GM12891 (cell line): ENCODE measurements at regions not wholly inside any gene's neighbourhood (a gene's known extent, or its start where the extent isn't known, plus 50 kb on each side); places are given as distances from the start of the nearest gene placed in this dataset.

ENCODE experiments used
- POLR2A ChIP-seq: IDR thresholded peaks from 2 replicates; pipeline ENCODE4 v1.6.1; 2011; ENCODE audit warnings: low read depth, low read length, control low read depth
- POU2F2 ChIP-seq: IDR thresholded peaks from 2 replicates; pipeline ENCODE4 v1.6.1; 2011; ENCODE audit warnings: low read depth, mild to moderate bottlenecking, control low read depth, low read length, moderate library complexity
- SPI1 ChIP-seq: IDR thresholded peaks from 2 replicates; pipeline ENCODE4 v1.6.1; 2011; ENCODE audit warnings: low read depth, low read length, control low read depth
- TAF1 ChIP-seq: IDR thresholded peaks from 2 replicates; pipeline ENCODE4 v1.6.1; 2011; ENCODE audit warnings: low read depth, low read length, control low read depth

DNA sequence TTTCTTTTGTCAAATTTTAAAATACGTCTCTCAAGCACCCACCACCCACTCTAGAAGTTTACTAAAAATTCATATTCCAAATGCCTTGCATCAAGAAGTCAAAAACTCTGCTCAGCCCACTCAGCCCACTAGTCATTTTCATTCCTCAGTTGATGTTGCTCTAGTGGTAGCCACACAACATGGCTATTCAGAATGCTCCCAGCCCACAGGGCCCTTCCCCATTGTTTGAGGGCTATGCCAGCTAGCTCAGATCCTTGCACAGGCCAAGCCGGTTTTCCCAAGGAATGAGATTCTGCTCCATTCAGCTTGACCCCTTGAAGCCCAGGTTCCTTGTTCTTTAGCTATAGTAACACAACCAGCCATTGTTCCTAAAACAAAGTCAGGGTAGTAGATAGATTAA lies 297.5 kb upstream of the RASGEF1B start:
- TF ChIP-seq POLR2A (no peak), TAF1 (no peak), SPI1 (no peak), POU2F2 (no peak)
